Upper lobe of left lung (tissue), 6 donors: ENCODE measurements at regions not wholly inside any gene's neighbourhood (a gene's known extent, or its start where the extent isn't known, plus 50 kb on each side); places are given as distances from the start of the nearest gene placed in this dataset.

Experiments used
- ATAC-seq, 2 donors: fragments of 200-7000 bp; cut with Tn5 transposase; one replicate each; pipeline ENCODE4 v1.9.1; 2022; ENCODE audit warnings: mild to moderate bottlenecking in 2 of 2, moderate library complexity in 2 of 2; ENCODE audit not compliant: low FRiP score in 2 of 2
- DNase-seq, 2 donors: peaks; one replicate each; pipeline ENCODE4 v3.0.0-alpha.2; 2019 to 2020
- H3K27ac ChIP-seq, 4 donors: fragments of 200-600 bp; sonication (generic); one replicate each; pipeline ENCODE4 v1.5.1; 2016 to 2019
- H3K27me3 ChIP-seq, 4 donors: fragments of 200-600 bp; sonication (generic); one replicate each; pipeline ENCODE4 v1.5.1; 2017 to 2019
- H3K36me3 ChIP-seq, 4 donors: fragments of 200-600 bp; sonication (generic); one replicate each; pipeline ENCODE4 v1.5.1; 2016 to 2019
- H3K4me1 ChIP-seq, 4 donors: fragments of 200-600 bp; sonication (generic); one replicate each; pipeline ENCODE4 v1.5.1; 2018 to 2019
- H3K4me3 ChIP-seq, 4 donors: fragments of 200-600 bp; sonication (generic); one replicate each; pipeline ENCODE4 v1.5.1; 2017 to 2019; ENCODE audit warnings: mild to moderate bottlenecking in 2 of 4, moderate library complexity in 1 of 4
- H3K9me3 ChIP-seq, 4 donors: fragments of 200-600 bp; sonication (generic); one replicate each; pipeline ENCODE4 v1.5.1; 2018 to 2019
- EP300 ChIP-seq, 4 donors: sonication (generic); formaldehyde crosslinking; IDR thresholded peaks; one replicate each; pipeline ENCODE4 v1.5.1; 2017; ENCODE audit warnings: antibody characterized with exemption in 4 of 4, control low read depth in 2 of 4
- POLR2A ChIP-seq, 4 donors: fragments of 450-650 bp; IDR thresholded peaks; one replicate each; pipeline ENCODE4 v1.5.1; 2016 to 2017; ENCODE audit warnings: antibody characterized with exemption in 4 of 4, mild to moderate bottlenecking in 2 of 4
- POLR2AphosphoS5 ChIP-seq, 2 donors: sonication (generic); formaldehyde crosslinking; IDR thresholded peaks; one replicate each; pipeline ENCODE4 v1.5.1; 2017; ENCODE audit warnings: antibody characterized with exemption in 2 of 2
- WGBS, 2 donors: methylation state at CpG; one replicate each; pipeline ENCODE4 v1.1.5; 2017 to 2018; 5-methylcytosine and 5-hydroxymethylcytosine counted together
- TF ChIP-seq, protein P1 (sequence below), 6 experiments: fragments of 450-650 bp in 4 of 6; fragments of 200-600 bp in 2 of 6; sonication (generic) in 2 of 6; IDR thresholded peaks; one replicate each; pipeline ENCODE4 v1.5.1; 2016 to 2019; ENCODE audit warnings: antibody characterized with exemption in 6 of 6
- donor health status: DM: no; HTN: no; CAD: no; lungs with moderate emphysema.
- donor health status: DM: no; HTN: yes; CAD: no; lungs with severe emphysema.

DNA sequence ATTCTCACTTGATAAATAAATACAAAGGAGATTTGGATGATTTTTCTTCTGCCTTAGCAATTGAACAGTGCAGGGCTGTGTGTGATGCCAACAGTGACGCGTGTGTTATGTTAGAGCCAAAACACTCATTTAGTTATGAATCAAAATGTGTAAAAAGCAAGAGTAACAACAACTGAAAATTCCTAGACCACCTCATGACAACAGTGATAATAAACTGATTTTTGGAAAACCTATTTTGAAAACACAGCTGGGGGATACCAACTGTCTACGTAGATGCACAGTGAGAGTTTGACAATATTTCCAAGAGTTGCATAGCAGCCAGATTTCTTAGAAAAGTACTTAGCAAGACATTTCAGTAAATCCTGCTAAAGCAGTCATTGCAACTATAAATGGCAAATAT lies 323.9 kb downstream of the GALR1 start:
- Histone ChIP-seq H3K4me1 (no peaks in the 10 kb centered on the region), H3K36me3 (no peaks in the 10 kb centered on the region), H3K4me3 (no peak overlapping the region), H3K9me3 (peaks cover 0 to 4% (median 0%) of the 10 kb centered on the region in 4 donors), H3K27ac (no peak overlapping the region), H3K27me3 (no peaks in the 10 kb centered on the region)
- WGBS, 2 donors = 87 to 95% methylated on average over 3 of the region's 3 CpGs
- TF ChIP-seq, protein P1, sequence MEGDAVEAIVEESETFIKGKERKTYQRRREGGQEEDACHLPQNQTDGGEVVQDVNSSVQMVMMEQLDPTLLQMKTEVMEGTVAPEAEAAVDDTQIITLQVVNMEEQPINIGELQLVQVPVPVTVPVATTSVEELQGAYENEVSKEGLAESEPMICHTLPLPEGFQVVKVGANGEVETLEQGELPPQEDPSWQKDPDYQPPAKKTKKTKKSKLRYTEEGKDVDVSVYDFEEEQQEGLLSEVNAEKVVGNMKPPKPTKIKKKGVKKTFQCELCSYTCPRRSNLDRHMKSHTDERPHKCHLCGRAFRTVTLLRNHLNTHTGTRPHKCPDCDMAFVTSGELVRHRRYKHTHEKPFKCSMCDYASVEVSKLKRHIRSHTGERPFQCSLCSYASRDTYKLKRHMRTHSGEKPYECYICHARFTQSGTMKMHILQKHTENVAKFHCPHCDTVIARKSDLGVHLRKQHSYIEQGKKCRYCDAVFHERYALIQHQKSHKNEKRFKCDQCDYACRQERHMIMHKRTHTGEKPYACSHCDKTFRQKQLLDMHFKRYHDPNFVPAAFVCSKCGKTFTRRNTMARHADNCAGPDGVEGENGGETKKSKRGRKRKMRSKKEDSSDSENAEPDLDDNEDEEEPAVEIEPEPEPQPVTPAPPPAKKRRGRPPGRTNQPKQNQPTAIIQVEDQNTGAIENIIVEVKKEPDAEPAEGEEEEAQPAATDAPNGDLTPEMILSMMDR (IDR thresholded peaks at IDR 0.05) = no peak
- no peak for TF ChIP-seq EP300 (IDR thresholded peaks at IDR 0.05)
- no peak for TF ChIP-seq POLR2A (IDR thresholded peaks at IDR 0.05)
- TF ChIP-seq POLR2AphosphoS5 (IDR thresholded peaks at IDR 0.05) = no peak
- no peak for ATAC-seq
- DNase-seq = no peak

DNA sequence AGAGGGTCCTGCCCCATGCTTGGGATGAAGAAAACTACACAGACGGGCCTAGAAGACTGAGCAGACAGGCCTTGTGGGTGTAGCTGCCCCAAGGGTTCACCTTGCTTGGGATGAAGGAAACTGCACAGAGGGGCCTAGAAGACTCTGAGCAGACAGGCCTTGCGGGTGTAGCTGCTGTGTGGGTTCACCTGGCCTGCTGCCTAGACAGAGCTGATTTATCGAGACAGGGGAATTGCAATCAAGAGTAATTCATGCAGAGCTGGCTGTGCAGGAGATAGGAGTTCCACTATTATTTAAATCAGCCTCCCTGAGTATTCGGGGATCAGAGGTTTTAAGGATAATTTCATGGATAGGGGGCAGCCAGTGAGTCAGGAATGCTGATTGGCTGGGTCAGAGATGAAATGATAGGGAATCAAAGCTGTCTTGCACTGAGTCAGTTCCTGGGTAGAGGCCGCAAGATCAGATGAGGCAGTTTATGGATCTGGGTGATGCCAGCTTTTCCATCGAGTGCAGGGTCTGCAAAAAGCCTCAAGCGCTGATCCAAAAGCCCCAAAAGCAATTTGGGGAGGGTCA lies 341.4 kb downstream of the GALR1 start:
- DNase-seq (no peak), ATAC-seq (no peak)
- H3K36me3 ChIP-seq = no peaks in the 10 kb centered on the region
- no peak overlapping the region for H3K27ac ChIP-seq
- TF ChIP-seq, protein P1 (IDR thresholded peaks at IDR 0.05) = no peak
- no peak for TF ChIP-seq POLR2AphosphoS5 (IDR thresholded peaks at IDR 0.05)
- TF ChIP-seq EP300 (IDR thresholded peaks at IDR 0.05) = no peak
- no peak for TF ChIP-seq POLR2A (IDR thresholded peaks at IDR 0.05)
- 88% methylated on average over 4 to 7 of the region's 7 CpGs for WGBS, 2 donors
- no peaks in the 10 kb centered on the region for H3K9me3 ChIP-seq
- no peaks in the 10 kb centered on the region for H3K4me1 ChIP-seq
- no peak overlapping the region for H3K4me3 ChIP-seq
- H3K27me3 ChIP-seq = no peaks in the 10 kb centered on the region

DNA sequence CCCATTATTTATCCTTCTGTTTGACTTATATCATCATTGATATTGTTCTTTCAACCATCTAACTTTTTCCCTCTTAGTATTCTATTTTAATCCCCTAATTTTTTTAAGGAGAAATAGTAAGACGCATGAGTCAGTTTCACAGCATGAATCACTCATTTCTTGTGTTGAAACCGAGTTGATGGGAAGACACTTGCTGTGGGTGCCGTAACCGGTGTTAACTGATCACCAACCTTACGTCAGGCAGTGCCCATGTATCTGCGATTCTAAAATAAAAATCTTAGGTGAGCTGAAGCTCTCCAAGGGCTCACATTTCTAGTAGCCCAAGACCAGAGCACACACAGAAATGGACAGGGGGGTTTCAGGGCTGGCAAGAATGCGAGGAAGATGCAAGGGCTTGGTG lies 348.1 kb downstream of the GALR1 start:
- 78 to 83% methylated on average over 7 of the region's 7 CpGs for WGBS, 2 donors
- DNase-seq (no peak), ATAC-seq (no peak)
- H3K4me3 ChIP-seq = no peak overlapping the region
- no peak for TF ChIP-seq POLR2AphosphoS5 (IDR thresholded peaks at IDR 0.05)
- TF ChIP-seq, protein P1 (IDR thresholded peaks at IDR 0.05) = no peak
- no peak for TF ChIP-seq EP300 (IDR thresholded peaks at IDR 0.05)
- TF ChIP-seq POLR2A (IDR thresholded peaks at IDR 0.05) = no peak
- no peaks in the 10 kb centered on the region for H3K36me3 ChIP-seq
- no peak overlapping the region for H3K27ac ChIP-seq
- H3K27me3 ChIP-seq = no peaks in the 10 kb centered on the region
- H3K9me3 ChIP-seq = no peaks in the 10 kb centered on the region
- H3K4me1 ChIP-seq = no peaks in the 10 kb centered on the region

DNA sequence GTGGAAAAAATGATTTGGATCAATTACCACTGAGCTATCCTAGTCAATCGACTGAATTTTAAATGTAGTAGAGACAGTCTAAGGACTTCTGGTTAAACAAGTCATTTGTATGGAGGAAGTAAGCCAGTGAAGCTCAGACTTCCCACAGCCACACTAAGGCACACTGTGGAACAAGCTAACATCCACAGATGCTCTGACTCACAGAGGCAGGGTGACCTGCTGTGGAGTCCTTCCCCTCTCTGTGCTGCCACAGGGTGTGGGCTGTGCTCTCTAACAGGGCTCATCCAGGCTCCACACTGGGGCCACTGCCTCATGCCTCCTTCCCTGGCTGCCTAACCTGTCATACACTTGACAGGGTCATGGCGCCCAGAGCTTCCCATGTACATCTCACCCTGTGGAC lies 351.0 kb downstream of the GALR1 start:
- DNase-seq (no peak), ATAC-seq (peak; percentile 43 to 48)
- TF ChIP-seq POLR2AphosphoS5 (IDR thresholded peaks at IDR 0.05) (no peak), POLR2A (IDR thresholded peaks at IDR 0.05) (no peak), EP300 (IDR thresholded peaks at IDR 0.05) (no peak)
- TF ChIP-seq, protein P1 (IDR thresholded peaks at IDR 0.05) = no peak
- Histone ChIP-seq H3K4me1 (no peaks in the 10 kb centered on the region), H3K9me3 (no peaks in the 10 kb centered on the region), H3K27ac (no peak overlapping the region), H3K27me3 (no peaks in the 10 kb centered on the region), H3K36me3 (no peaks in the 10 kb centered on the region), H3K4me3 (no peak overlapping the region)
- WGBS, 2 donors = 91 to 94% methylated on average over 2 of the region's 2 CpGs

DNA sequence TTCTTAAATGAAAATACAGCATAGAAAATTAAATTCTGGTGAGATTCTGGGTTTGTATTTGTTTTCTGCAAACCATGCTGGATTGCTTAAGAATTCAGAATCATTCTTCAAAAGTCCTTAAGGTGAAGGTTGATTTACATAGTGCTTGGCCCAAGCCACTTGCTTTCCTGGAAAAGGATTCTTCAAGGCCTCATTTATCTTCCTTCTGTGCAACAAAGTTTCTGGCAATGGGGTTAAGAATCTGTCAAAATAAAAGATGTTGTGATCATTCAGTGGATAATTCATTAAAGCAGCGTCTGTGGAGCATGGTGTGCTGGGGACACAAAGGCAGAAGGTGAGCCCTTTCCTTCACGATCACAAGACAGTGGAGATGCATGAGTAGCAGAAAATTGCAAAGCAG lies 351.9 kb downstream of the GALR1 start:
- Histone ChIP-seq H3K27ac (no peak overlapping the region), H3K4me3 (no peak overlapping the region), H3K9me3 (no peaks in the 10 kb centered on the region), H3K27me3 (no peaks in the 10 kb centered on the region), H3K4me1 (no peaks in the 10 kb centered on the region), H3K36me3 (no peaks in the 10 kb centered on the region)
- ATAC-seq = no peak
- DNase-seq = no peak
- WGBS, 2 donors = 47 to 72% methylated on average over 2 of the region's 2 CpGs
- no peak for TF ChIP-seq POLR2A (IDR thresholded peaks at IDR 0.05)
- TF ChIP-seq EP300 (IDR thresholded peaks at IDR 0.05) = no peak
- no peak for TF ChIP-seq POLR2AphosphoS5 (IDR thresholded peaks at IDR 0.05)
- TF ChIP-seq, protein P1 (IDR thresholded peaks at IDR 0.05) = no peak
